Neural progenitor cell (in vitro differentiated cells): ENCODE measurements at regions not wholly inside any gene's neighbourhood (a gene's known extent, or its start where the extent isn't known, plus 50 kb on each side); places are given as distances from the start of the nearest gene placed in this dataset.

Experiments
- DNase-seq: peaks from one replicate; pipeline ENCODE4 v3.0.0-alpha.2; 2016; ENCODE audit warnings: low spot score
- H2AFZ ChIP-seq: fragments of 200-600 bp; sonication (generic); replicated peaks from 2 replicates; pipeline ENCODE4 v1.6.1; 2016; ENCODE audit warnings: antibody characterized with exemption
- H3F3A ChIP-seq: fragments of 200-600 bp; sonication (generic); 2 replicates; pipeline ENCODE4 v1.6.1; 2016; ENCODE audit warnings: antibody characterized with exemption, low read depth
- H3K27ac ChIP-seq: fragments of 200-600 bp; sonication (generic); 2 replicates; pipeline ENCODE4 v1.5.1; 2016; ENCODE audit warnings: mild to moderate bottlenecking
- H3K27me3 ChIP-seq: fragments of 200-600 bp; sonication (generic); 2 replicates; pipeline ENCODE4 v1.6.1; 2016; ENCODE audit warnings: mild to moderate bottlenecking, moderate library complexity
- H3K36me3 ChIP-seq: fragments of 200-600 bp; sonication (generic); 2 replicates; pipeline ENCODE4 v1.5.1; 2016
- H3K4me1 ChIP-seq: fragments of 200-600 bp; sonication (generic); 2 replicates; pipeline ENCODE4 v1.6.1; 2016; ENCODE audit warnings: mixed run types
- H3K4me2 ChIP-seq: fragments of 200-600 bp; sonication (generic); 2 replicates; pipeline ENCODE4 v1.6.1; 2016
- H3K4me3 ChIP-seq: fragments of 200-600 bp; sonication (generic); 2 replicates; pipeline ENCODE4 v1.5.1; 2016
- H3K79me2 ChIP-seq: fragments of 200-600 bp; sonication (generic); 2 replicates; pipeline ENCODE4 v1.6.1; 2016; ENCODE audit warnings: low read depth
- H3K9ac ChIP-seq: fragments of 200-600 bp; sonication (generic); 2 replicates; pipeline ENCODE4 v1.6.1; 2016
- H3K9me3 ChIP-seq: fragments of 200-600 bp; sonication (generic); 2 replicates; pipeline ENCODE4 v1.5.1; 2016; ENCODE audit warnings: low read depth
- H4K20me1 ChIP-seq: fragments of 200-600 bp; sonication (generic); 2 replicates; pipeline ENCODE4 v1.6.1; 2016; ENCODE audit warnings: low read depth
- H3K27ac Mint-ChIP-seq: 3 replicates; pipeline ENCODE4 v1.8.0; 2021; ENCODE audit warnings: mixed read lengths
- H3K27me3 Mint-ChIP-seq: 2 replicates; pipeline ENCODE4 v1.8.0; 2022; ENCODE audit warnings: low read depth, mild to moderate bottlenecking, inconsistent platforms, moderate library complexity, mixed read lengths; ENCODE audit not compliant: insufficient read depth
- H3K36me3 Mint-ChIP-seq: 3 replicates; pipeline ENCODE4 v1.8.0; 2021; ENCODE audit warnings: mixed read lengths
- H3K4me1 Mint-ChIP-seq: 3 replicates; pipeline ENCODE4 v1.8.0; 2021; ENCODE audit warnings: mixed read lengths
- H3K4me3 Mint-ChIP-seq: 3 replicates; pipeline ENCODE4 v1.8.0; 2021; ENCODE audit warnings: mild to moderate bottlenecking, moderate library complexity, mixed read lengths
- H3K9me3 Mint-ChIP-seq: 3 replicates; pipeline ENCODE4 v1.8.0; 2020; ENCODE audit warnings: mixed read lengths
- CTCF ChIP-seq: fragments of 200-600 bp; sonication (generic); IDR thresholded peaks from 2 replicates; pipeline ENCODE4 v1.5.1; 2017; ENCODE audit warnings: antibody characterized with exemption, mild to moderate bottlenecking
- EZH2 ChIP-seq: fragments of 200-600 bp; sonication (generic); IDR thresholded peaks from 2 replicates; pipeline ENCODE4 v1.6.1; 2017; ENCODE audit warnings: antibody characterized with exemption, mild to moderate bottlenecking, moderate library complexity
- EZH2phosphoT487 ChIP-seq: fragments of 200-600 bp; sonication (generic); IDR thresholded peaks from 2 replicates; pipeline ENCODE4 v1.6.1; 2017; ENCODE audit warnings: antibody characterized with exemption

DNA sequence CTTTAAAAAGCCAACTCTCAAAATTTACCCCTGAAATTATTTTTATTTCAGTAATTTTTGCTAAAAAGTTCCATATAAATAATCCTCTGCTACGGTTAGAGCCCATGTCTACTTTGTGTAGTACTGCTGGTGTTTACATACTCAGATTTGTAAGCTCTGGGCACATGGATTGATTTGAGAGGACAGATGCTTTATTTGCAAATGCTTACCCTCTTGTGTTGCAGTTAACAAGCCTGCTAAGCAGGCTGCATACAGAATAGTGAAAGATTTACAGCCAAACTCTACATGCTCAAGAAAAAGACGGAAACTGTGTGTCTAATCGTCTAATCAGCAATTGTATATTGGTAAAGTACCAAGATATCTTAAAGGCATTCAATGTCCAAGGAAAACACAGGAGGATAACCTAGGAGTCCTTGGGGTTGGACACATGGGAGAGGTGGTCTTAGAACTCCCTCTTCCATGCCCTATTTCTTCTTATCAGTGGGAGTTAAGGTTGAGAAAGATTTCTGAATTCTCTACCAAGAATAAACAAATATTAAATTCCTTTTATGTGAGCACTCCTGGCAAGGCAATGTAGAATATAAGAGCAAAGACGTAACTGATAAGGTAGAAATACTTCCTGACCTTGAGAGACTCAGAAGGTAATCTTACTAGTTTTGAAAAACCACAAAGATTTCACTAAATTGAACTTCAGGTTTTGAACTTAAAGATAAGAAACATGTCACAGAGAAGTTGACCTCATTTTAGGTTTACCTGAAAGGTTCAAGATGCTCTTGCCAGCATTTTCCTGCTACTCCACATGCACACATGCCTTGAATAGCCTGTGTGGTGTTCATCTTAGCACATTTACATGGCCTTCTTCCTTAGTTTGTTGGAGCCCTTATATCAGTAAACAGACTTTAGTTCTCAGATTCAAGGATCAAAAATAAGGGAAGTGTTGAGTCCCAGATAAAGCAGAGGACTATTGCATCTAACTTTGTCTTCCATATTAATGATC is 1216.5 kb downstream of the SORCS3 start:
- no peak for DNase-seq
- Histone ChIP-seq H3K27me3 (no peaks in the 10 kb centered on the region), H3K4me2 (no peak overlapping the region), H3K9ac (no peak overlapping the region), H3K9me3 (no peaks in the 10 kb centered on the region), H3K79me2 (no peaks in the 10 kb centered on the region), H3K27ac (no peak overlapping the region), H3K4me1 (peaks cover 17% of the 10 kb centered on the region), H3F3A (peaks cover 5% of the 10 kb centered on the region), H4K20me1 (no peaks in the 10 kb centered on the region), H2AFZ (no peak overlapping the region), H3K4me3 (no peak overlapping the region), H3K36me3 (no peaks in the 10 kb centered on the region)
- TF ChIP-seq EZH2phosphoT487 (no peak), CTCF (no peak), EZH2 (no peak)
- Mint-ChIP-seq H3K9me3 (no peaks in the 10 kb centered on the region), H3K27me3 (peaks cover 2% of the 10 kb centered on the region), H3K36me3 (no peaks in the 10 kb centered on the region), H3K27ac (no peak overlapping the region), H3K4me1 (peaks cover 13% of the 10 kb centered on the region), H3K4me3 (no peak overlapping the region)

DNA sequence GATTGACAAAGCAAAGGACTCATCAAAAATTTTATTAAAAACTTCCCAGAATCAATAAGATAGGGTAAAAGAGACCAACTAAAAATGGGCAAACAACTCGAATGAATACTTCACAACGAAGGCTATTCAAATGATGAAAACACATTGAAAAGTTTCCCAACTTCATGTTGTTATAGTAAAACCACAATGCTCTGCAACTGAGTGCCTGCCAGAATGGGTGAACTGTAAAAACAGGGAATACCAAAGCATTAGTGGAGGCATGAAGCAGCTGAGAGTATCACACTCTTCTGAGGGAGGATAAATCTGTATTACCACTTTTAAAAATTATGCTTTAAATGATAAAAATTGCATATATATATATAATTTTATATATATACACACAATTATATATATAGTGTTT is 1214.7 kb downstream of the SORCS3 start:
- H3K4me3 ChIP-seq: no peak overlapping the region
- TF ChIP-seq CTCF: no peak
- TF ChIP-seq EZH2: no peak
- TF ChIP-seq EZH2phosphoT487: no peak
- no peak for DNase-seq
- Mint-ChIP-seq H3K4me1 (peaks cover 13% of the 10 kb centered on the region), H3K4me3 (no peak overlapping the region), H3K27ac (no peak overlapping the region), H3K9me3 (peaks cover 7% of the 10 kb centered on the region), H3K27me3 (peaks cover 2% of the 10 kb centered on the region), H3K36me3 (no peaks in the 10 kb centered on the region)
- H3K9ac ChIP-seq: no peak overlapping the region
- H2AFZ ChIP-seq: no peak overlapping the region
- peaks cover 10% of the 10 kb centered on the region for H3K4me1 ChIP-seq
- H3K9me3 ChIP-seq: no peaks in the 10 kb centered on the region
- no peak overlapping the region for H3K4me2 ChIP-seq
- H3K27ac ChIP-seq: no peak overlapping the region
- H4K20me1 ChIP-seq: no peaks in the 10 kb centered on the region
- H3K27me3 ChIP-seq: no peaks in the 10 kb centered on the region
- no peaks in the 10 kb centered on the region for H3K79me2 ChIP-seq
- H3K36me3 ChIP-seq: no peaks in the 10 kb centered on the region
- no peaks in the 10 kb centered on the region for H3F3A ChIP-seq

DNA sequence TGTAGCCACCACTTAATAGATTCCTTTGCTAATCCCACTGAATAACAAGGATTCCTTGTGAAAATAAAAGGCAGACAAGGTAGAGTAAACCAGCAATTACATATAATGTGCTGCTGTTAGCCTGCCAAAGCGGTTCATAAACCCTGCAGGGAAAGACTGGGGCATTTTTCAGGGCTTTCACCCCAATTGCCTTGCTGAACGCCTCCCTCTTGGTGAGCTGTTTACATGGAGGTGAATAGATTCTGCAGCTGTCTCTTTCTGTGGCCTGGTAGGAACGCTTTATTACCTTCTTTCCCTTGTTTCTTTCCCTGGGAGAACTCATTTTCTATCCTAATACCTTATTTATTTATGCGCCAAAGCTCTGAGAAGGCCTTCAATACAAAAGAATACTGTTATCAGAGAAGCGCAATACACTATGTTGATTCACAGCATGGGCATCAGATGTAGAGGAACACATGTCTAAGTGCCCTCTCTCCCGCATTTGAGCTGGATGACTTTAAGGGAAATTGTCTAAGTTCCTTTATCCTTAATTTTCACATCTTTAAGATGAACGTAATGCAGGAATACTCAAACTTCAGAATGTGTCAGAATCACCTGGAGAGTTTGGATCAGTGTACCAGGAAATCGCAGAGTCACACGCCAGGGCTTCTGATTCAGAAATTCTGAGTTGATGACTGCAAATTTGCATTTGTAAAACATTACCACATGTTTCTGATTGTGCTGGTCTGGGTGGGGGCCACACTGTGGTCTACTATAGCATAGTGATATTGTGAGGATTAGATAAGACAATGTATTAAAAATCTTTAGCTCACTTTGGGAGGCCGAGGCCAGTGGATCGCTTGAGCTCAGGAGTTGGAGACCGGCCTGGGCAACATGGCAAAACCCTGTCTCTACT is 1203.8 kb downstream of the SORCS3 start:
- Mint-ChIP-seq H3K4me3 (no peak overlapping the region), H3K27me3 (peaks cover 4% of the 10 kb centered on the region), H3K9me3 (peaks cover 4% of the 10 kb centered on the region), H3K36me3 (peaks cover 2% of the 10 kb centered on the region), H3K27ac (peak overlapping the region; percentile 80), H3K4me1 (peaks cover 54% of the 10 kb centered on the region)
- Histone ChIP-seq H3K79me2 (no peaks in the 10 kb centered on the region), H3K27ac (peak overlapping the region; percentile 85), H3K4me1 (peaks cover 35% of the 10 kb centered on the region), H3F3A (peaks cover 20% of the 10 kb centered on the region), H4K20me1 (no peaks in the 10 kb centered on the region), H3K4me2 (peak overlapping the region; percentile 66), H3K36me3 (no peaks in the 10 kb centered on the region), H3K9ac (no peak overlapping the region), H3K4me3 (peak overlapping the region; percentile 17), H2AFZ (peak overlapping the region; percentile 72), H3K27me3 (no peaks in the 10 kb centered on the region), H3K9me3 (no peaks in the 10 kb centered on the region)
- DNase-seq: peak; percentile 30
- TF ChIP-seq CTCF (no peak), EZH2phosphoT487 (no peak), EZH2 (no peak)
